ENCODE measurements at regions not wholly inside any gene's neighbourhood (a gene's known extent, or its start where the extent isn't known, plus 50 kb on each side); places are given as distances from the start of the nearest gene placed in this dataset.
"Not testable (repeated sequence)": the region's sequence is repeated elsewhere in the genome, so short reads cannot be mapped to it uniquely, and the experiment has no call there.

GRCh38 chr1:106406114-106406513 is 650.4 kb upstream of the PRMT6 start:
- Histone ChIP-seq H3K9ac (ENCODE audit: insufficient read depth, low read depth, low read length) (no peak overlapping the region), H3K4me1 (ENCODE audit: insufficient read depth, low read length) (no peaks in the 10 kb centered on the region), H2AFZ (ENCODE audit: low read length) (no peak overlapping the region), H3K27ac (ENCODE audit: extremely low read length, insufficient read depth, low read length) (no peak overlapping the region), H3K9me3 (ENCODE audit: low read length) (peaks cover 40% of the 10 kb centered on the region), H3K27me3 (ENCODE audit: control insufficient read depth in 1 of 2, insufficient read depth in 2 of 2, low read length in 2 of 2) (no peaks in the 10 kb centered on the region), H3K79me2 (ENCODE audit: insufficient read depth, low read length) (no peaks in the 10 kb centered on the region), H3K4me2 (ENCODE audit: low read depth, low read length) (no peak overlapping the region), H3K36me3 (replicated peaks in 1 of 2; ENCODE audit: control insufficient read depth in 1 of 2, insufficient read depth in 2 of 2, low read length in 2 of 2) (no peaks in the 10 kb centered on the region), H3K4me3 (replicated peaks in 1 of 3; ENCODE audit: insufficient read depth in 1 of 3, low read depth in 2 of 3, low read length in 3 of 3) (no peak overlapping the region), H4K20me1 (ENCODE audit: insufficient read depth, low read length) (no peaks in the 10 kb centered on the region)
- 0% methylated on average over 1 of the region's 1 CpG for WGBS (ENCODE audit: low lambda C conversion rate)
- ATAC-seq (no peak), FAIRE-seq (no peak), DNase-seq (ENCODE audit: low spot score) (no peak)
- POLR2A ChIA-PET, result no interaction called here
- CTCF ChIA-PET (ENCODE audit: low intra/inter-chr PET ratio, low total read pairs), result no interaction called here
- in situ Hi-C loops (cut with HindIII; ENCODE audit: extremely low pct_ligation_motif_present, low pct_unique_long_range_greater_than_20kb) (no loop called here), intact Hi-C loops (cut with micrococcal nuclease; ENCODE audit: unreplicated experiment) (no loop called here)
- BruUV-seq (replicated peaks), result no TSS peak
- TF ChIP-seq ZNF850 (CRISPR knock-in tag; conservative IDR thresholded peaks at IDR 0.05) (no peak), ZFY (CRISPR knock-in tag; IDR thresholded peaks at IDR 0.05) (no peak), TBX2 (CRISPR knock-in tag; IDR thresholded peaks at IDR 0.05; ENCODE audit: borderline replicate concordance) (no peak), PAWR (CRISPR knock-in tag; IDR thresholded peaks at IDR 0.05; ENCODE audit: borderline replicate concordance) (no peak), ZNF205 (CRISPR knock-in tag; IDR thresholded peaks at IDR 0.05) (no peak), PPARG (CRISPR knock-in tag; conservative IDR thresholded peaks at IDR 0.05) (no peak), USF2 (IDR thresholded peaks at IDR 0.05; ENCODE audit: low read depth, low read length) (no peak), USF2 (CRISPR knock-in tag; IDR thresholded peaks at IDR 0.05; ENCODE audit: borderline replicate concordance) (no peak)
- TF ChIP-seq, protein P1, sequence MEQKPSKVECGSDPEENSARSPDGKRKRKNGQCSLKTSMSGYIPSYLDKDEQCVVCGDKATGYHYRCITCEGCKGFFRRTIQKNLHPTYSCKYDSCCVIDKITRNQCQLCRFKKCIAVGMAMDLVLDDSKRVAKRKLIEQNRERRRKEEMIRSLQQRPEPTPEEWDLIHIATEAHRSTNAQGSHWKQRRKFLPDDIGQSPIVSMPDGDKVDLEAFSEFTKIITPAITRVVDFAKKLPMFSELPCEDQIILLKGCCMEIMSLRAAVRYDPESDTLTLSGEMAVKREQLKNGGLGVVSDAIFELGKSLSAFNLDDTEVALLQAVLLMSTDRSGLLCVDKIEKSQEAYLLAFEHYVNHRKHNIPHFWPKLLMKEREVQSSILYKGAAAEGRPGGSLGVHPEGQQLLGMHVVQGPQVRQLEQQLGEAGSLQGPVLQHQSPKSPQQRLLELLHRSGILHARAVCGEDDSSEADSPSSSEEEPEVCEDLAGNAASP (CRISPR knock-in tag; IDR thresholded peaks at IDR 0.05; ENCODE audit: borderline replicate concordance), result no peak
- TF ChIP-seq, protein P2, sequence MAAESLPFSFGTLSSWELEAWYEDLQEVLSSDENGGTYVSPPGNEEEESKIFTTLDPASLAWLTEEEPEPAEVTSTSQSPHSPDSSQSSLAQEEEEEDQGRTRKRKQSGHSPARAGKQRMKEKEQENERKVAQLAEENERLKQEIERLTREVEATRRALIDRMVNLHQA (CRISPR knock-in tag; IDR thresholded peaks at IDR 0.05), result no peak

DNA sequence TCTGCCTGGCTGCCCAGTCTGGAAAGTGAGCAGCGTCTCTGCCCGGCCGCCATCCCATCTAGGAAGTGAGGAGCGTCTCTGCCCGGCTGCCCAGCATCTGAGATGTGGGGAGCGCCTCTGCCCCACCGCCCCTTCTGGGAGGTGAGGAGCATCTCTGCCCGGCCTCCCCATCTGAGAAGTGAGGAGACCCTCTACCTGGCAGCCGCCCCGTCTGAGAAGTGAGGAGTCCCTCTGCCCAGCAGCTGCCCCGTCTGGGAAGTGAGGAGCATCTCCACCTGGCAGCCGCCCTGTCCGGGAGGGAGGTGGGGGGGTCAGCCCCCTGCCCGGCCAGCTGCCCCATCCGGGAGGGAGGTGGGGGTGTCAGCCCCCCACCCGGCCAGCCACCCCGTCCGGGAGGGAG is 644.2 kb upstream of the PRMT6 start:
- H3K4me2 ChIP-seq (ENCODE audit: low read depth, low read length); H4K20me1 ChIP-seq (ENCODE audit: insufficient read depth, low read length); H3K36me3 ChIP-seq (replicated peaks in 1 of 2; ENCODE audit: control insufficient read depth in 1 of 2, insufficient read depth in 2 of 2, low read length in 2 of 2); FAIRE-seq; H3K79me2 ChIP-seq (ENCODE audit: insufficient read depth, low read length); DNase-seq (ENCODE audit: low spot score); CTCF ChIA-PET (ENCODE audit: low intra/inter-chr PET ratio, low total read pairs); H3K27ac ChIP-seq (ENCODE audit: extremely low read length, insufficient read depth, low read length); H3K27me3 ChIP-seq (ENCODE audit: control insufficient read depth in 1 of 2, insufficient read depth in 2 of 2, low read length in 2 of 2); intact Hi-C loops (cut with micrococcal nuclease; ENCODE audit: unreplicated experiment); ATAC-seq; in situ Hi-C loops (cut with HindIII; ENCODE audit: extremely low pct_ligation_motif_present, low pct_unique_long_range_greater_than_20kb); BruUV-seq (replicated peaks); H3K4me1 ChIP-seq (ENCODE audit: insufficient read depth, low read length); POLR2A ChIA-PET; H2AFZ ChIP-seq (ENCODE audit: low read length); H3K4me3 ChIP-seq (replicated peaks in 1 of 3; ENCODE audit: insufficient read depth in 1 of 3, low read depth in 2 of 3, low read length in 3 of 3); H3K9ac ChIP-seq (ENCODE audit: insufficient read depth, low read depth, low read length): not testable (repeated sequence)
- H3K9me3 ChIP-seq (ENCODE audit: low read length), result peaks cover 29% of the 10 kb centered on the region
- WGBS (ENCODE audit: low lambda C conversion rate), result 60% methylated on average over 1 of the region's 18 CpGs
